ENCODE measurements at regions not wholly inside any gene's neighbourhood (a gene's known extent, or its start where the extent isn't known, plus 50 kb on each side); places are given as distances from the start of the nearest gene placed in this dataset.

GRCh38 chr12:76277480-76277879, 70.7 kb downstream of the BBS10 start:
- TF ChIP-seq REST (IDR thresholded peaks at IDR 0.05; ENCODE audit: low read depth, low read length), result 0 out of 2 replicates have a peak, but pooled peaks have one; percentile 22
- TF ChIP-seq, protein P1, sequence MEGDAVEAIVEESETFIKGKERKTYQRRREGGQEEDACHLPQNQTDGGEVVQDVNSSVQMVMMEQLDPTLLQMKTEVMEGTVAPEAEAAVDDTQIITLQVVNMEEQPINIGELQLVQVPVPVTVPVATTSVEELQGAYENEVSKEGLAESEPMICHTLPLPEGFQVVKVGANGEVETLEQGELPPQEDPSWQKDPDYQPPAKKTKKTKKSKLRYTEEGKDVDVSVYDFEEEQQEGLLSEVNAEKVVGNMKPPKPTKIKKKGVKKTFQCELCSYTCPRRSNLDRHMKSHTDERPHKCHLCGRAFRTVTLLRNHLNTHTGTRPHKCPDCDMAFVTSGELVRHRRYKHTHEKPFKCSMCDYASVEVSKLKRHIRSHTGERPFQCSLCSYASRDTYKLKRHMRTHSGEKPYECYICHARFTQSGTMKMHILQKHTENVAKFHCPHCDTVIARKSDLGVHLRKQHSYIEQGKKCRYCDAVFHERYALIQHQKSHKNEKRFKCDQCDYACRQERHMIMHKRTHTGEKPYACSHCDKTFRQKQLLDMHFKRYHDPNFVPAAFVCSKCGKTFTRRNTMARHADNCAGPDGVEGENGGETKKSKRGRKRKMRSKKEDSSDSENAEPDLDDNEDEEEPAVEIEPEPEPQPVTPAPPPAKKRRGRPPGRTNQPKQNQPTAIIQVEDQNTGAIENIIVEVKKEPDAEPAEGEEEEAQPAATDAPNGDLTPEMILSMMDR (IDR thresholded peaks at IDR 0.05), result no peak
- TF ChIP-seq SIN3A (IDR thresholded peaks at IDR 0.05; ENCODE audit: borderline replicate concordance, low read depth, low read length), result no peak
- TF ChIP-seq, protein P2, sequence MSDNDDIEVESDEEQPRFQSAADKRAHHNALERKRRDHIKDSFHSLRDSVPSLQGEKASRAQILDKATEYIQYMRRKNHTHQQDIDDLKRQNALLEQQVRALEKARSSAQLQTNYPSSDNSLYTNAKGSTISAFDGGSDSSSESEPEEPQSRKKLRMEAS (IDR thresholded peaks at IDR 0.05; ENCODE audit: low read depth), result 0 out of 2 replicates have a peak, but pooled peaks have one; percentile 22
- TF ChIP-seq RAD21 (IDR thresholded peaks at IDR 0.05; ENCODE audit: low read length), result no peak
- TF ChIP-seq USF1 (IDR thresholded peaks at IDR 0.05; ENCODE audit: borderline replicate concordance, low read depth), result no peak; the same call in 1 of the 2 replicates
- TF ChIP-seq YY1 (IDR thresholded peaks at IDR 0.05; ENCODE audit: low read depth), result no peak
- no peak for TF ChIP-seq EZH2phosphoT487 (IDR thresholded peaks at IDR 0.05; ENCODE audit: borderline replicate concordance, low read depth)
- peak; percentile 27; the same call in 1 of the 2 replicates for TF ChIP-seq GABPA (IDR thresholded peaks at IDR 0.05; ENCODE audit: low read depth)
- TF ChIP-seq NRF1 (IDR thresholded peaks at IDR 0.05; ENCODE audit: low read depth, low read length), result no peak
- no peak for TF ChIP-seq ELF1 (IDR thresholded peaks at IDR 0.05)
- no peak for TF ChIP-seq MXI1 (IDR thresholded peaks at IDR 0.05; ENCODE audit: low read depth, low read length)
- no peak for TF ChIP-seq FOXJ3 (CRISPR knock-in tag; IDR thresholded peaks at IDR 0.05)
- TF ChIP-seq ZBTB33 (IDR thresholded peaks at IDR 0.05; ENCODE audit: borderline replicate concordance, low read depth), result no peak
